ENCODE measurements at regions not wholly inside any gene's neighbourhood (a gene's known extent, or its start where the extent isn't known, plus 50 kb on each side); places are given as distances from the start of the nearest gene placed in this dataset.

DNA sequence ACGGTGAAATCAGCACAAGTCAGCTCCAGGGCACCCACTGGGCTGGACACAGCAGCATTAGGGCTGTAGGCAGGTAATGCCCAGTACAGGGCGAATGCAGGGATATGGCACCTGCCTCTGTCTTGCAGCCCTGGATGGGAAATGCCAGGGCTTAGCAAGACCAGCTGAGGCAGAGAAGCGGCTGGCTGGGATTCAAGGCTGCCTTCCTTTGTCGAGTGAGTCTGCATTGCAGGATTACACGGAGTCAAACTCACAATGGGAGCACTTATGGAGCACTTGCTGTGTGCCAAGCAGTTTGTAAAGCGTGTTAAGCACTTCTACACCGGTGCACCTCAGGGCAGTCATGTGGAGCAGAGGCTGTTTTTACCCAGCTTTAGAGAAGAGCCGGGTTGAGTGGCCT, 87.3 kb upstream of the HDAC4 start:
- no peaks in the 10 kb centered on the region for H3K36me3 ChIP-seq (ENCODE audit: control insufficient read depth in 4 of 4, insufficient read depth in 3 of 4, low read depth in 1 of 4, low read length in 3 of 4)
- H3K4me3 ChIP-seq (ENCODE audit: low read depth in 1 of 3, low read length in 3 of 3) = no peak overlapping the region
- no peak overlapping the region for H3K27ac ChIP-seq (ENCODE audit: low read depth in 1 of 2, low read length in 2 of 2)
- 79% methylated on average over 8 of the region's 8 CpGs for WGBS
- H3K4me1 ChIP-seq (ENCODE audit: control insufficient read depth in 4 of 4, insufficient read depth in 4 of 4, low read length in 3 of 4) = no peaks in the 10 kb centered on the region
- DNase-seq (ENCODE audit: low spot score) = no peak
- TF ChIP-seq FOXA2 (IDR thresholded peaks at IDR 0.05) (no peak), RAD21 (IDR thresholded peaks at IDR 0.05) (no peak), HNF4G (IDR thresholded peaks at IDR 0.05) (no peak), RXRA (IDR thresholded peaks at IDR 0.05) (no peak), FOXA1 (IDR thresholded peaks at IDR 0.05) (no peak), YY1 (IDR thresholded peaks at IDR 0.05) (no peak), GABPA (IDR thresholded peaks at IDR 0.05 in 1 of 2, conservative IDR thresholded peaks at IDR 0.05 in 1 of 2) (no peak), TAF1 (conservative IDR thresholded peaks at IDR 0.05) (no peak), SP1 (IDR thresholded peaks at IDR 0.05) (no peak), NR2F2 (IDR thresholded peaks at IDR 0.05) (no peak), JUND (IDR thresholded peaks at IDR 0.05) (no peak)
- TF ChIP-seq, protein P1, sequence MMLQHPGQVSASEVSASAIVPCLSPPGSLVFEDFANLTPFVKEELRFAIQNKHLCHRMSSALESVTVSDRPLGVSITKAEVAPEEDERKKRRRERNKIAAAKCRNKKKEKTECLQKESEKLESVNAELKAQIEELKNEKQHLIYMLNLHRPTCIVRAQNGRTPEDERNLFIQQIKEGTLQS (IDR thresholded peaks at IDR 0.05) = no peak
- TF ChIP-seq, protein P2, sequence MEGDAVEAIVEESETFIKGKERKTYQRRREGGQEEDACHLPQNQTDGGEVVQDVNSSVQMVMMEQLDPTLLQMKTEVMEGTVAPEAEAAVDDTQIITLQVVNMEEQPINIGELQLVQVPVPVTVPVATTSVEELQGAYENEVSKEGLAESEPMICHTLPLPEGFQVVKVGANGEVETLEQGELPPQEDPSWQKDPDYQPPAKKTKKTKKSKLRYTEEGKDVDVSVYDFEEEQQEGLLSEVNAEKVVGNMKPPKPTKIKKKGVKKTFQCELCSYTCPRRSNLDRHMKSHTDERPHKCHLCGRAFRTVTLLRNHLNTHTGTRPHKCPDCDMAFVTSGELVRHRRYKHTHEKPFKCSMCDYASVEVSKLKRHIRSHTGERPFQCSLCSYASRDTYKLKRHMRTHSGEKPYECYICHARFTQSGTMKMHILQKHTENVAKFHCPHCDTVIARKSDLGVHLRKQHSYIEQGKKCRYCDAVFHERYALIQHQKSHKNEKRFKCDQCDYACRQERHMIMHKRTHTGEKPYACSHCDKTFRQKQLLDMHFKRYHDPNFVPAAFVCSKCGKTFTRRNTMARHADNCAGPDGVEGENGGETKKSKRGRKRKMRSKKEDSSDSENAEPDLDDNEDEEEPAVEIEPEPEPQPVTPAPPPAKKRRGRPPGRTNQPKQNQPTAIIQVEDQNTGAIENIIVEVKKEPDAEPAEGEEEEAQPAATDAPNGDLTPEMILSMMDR (IDR thresholded peaks at IDR 0.05; ENCODE audit: low read depth, low read length, missing input control) = no peak
- TF ChIP-seq, protein P3, sequence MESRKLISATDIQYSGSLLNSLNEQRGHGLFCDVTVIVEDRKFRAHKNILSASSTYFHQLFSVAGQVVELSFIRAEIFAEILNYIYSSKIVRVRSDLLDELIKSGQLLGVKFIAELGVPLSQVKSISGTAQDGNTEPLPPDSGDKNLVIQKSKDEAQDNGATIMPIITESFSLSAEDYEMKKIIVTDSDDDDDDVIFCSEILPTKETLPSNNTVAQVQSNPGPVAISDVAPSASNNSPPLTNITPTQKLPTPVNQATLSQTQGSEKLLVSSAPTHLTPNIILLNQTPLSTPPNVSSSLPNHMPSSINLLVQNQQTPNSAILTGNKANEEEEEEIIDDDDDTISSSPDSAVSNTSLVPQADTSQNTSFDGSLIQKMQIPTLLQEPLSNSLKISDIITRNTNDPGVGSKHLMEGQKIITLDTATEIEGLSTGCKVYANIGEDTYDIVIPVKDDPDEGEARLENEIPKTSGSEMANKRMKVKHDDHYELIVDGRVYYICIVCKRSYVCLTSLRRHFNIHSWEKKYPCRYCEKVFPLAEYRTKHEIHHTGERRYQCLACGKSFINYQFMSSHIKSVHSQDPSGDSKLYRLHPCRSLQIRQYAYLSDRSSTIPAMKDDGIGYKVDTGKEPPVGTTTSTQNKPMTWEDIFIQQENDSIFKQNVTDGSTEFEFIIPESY (IDR thresholded peaks at IDR 0.05) = no peak
- TF ChIP-seq, protein P4, sequence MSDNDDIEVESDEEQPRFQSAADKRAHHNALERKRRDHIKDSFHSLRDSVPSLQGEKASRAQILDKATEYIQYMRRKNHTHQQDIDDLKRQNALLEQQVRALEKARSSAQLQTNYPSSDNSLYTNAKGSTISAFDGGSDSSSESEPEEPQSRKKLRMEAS (IDR thresholded peaks at IDR 0.05) = no peak
- TF ChIP-seq, protein P5, sequence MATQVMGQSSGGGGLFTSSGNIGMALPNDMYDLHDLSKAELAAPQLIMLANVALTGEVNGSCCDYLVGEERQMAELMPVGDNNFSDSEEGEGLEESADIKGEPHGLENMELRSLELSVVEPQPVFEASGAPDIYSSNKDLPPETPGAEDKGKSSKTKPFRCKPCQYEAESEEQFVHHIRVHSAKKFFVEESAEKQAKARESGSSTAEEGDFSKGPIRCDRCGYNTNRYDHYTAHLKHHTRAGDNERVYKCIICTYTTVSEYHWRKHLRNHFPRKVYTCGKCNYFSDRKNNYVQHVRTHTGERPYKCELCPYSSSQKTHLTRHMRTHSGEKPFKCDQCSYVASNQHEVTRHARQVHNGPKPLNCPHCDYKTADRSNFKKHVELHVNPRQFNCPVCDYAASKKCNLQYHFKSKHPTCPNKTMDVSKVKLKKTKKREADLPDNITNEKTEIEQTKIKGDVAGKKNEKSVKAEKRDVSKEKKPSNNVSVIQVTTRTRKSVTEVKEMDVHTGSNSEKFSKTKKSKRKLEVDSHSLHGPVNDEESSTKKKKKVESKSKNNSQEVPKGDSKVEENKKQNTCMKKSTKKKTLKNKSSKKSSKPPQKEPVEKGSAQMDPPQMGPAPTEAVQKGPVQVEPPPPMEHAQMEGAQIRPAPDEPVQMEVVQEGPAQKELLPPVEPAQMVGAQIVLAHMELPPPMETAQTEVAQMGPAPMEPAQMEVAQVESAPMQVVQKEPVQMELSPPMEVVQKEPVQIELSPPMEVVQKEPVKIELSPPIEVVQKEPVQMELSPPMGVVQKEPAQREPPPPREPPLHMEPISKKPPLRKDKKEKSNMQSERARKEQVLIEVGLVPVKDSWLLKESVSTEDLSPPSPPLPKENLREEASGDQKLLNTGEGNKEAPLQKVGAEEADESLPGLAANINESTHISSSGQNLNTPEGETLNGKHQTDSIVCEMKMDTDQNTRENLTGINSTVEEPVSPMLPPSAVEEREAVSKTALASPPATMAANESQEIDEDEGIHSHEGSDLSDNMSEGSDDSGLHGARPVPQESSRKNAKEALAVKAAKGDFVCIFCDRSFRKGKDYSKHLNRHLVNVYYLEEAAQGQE (IDR thresholded peaks at IDR 0.05) = no peak
- H3K27me3 ChIP-seq (ENCODE audit: control insufficient read depth in 4 of 4, insufficient read depth in 4 of 4, low read length in 3 of 4) = no peaks in the 10 kb centered on the region
- no peak overlapping the region for H3K9ac ChIP-seq (ENCODE audit: low read depth in 1 of 2, low read length in 2 of 2)
- no peaks in the 10 kb centered on the region for H3K9me3 ChIP-seq (ENCODE audit: control insufficient read depth in 4 of 4, low read length in 3 of 4)

DNA sequence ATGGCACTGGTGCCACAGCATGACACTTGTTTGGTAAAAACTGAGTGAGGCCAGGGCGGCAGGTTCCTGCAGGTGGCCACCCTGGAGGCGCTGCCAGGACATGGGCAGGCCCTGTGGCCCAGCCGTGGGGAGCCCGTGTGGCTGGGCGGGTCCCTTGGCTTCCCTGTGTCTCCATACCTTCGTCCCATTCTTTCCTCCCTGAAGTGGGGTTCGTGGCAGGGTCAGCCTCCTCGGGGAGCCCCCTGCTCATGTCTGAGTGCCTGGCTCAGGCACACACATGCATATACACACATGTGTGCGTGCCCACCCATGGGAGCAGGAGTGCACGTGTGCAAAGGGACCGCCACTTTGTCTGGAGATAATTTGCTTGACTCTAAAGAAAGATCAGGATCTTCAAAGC, 86.5 kb upstream of the HDAC4 start:
- H3K27me3 ChIP-seq (ENCODE audit: control insufficient read depth in 4 of 4, insufficient read depth in 4 of 4, low read length in 3 of 4) = no peaks in the 10 kb centered on the region
- H3K36me3 ChIP-seq (ENCODE audit: control insufficient read depth in 4 of 4, insufficient read depth in 3 of 4, low read depth in 1 of 4, low read length in 3 of 4) = no peaks in the 10 kb centered on the region
- WGBS = 84% methylated on average over 11 of the region's 11 CpGs
- no peaks in the 10 kb centered on the region for H3K9me3 ChIP-seq (ENCODE audit: control insufficient read depth in 4 of 4, low read length in 3 of 4)
- DNase-seq (ENCODE audit: low spot score) = no peak
- H3K9ac ChIP-seq (ENCODE audit: low read depth in 1 of 2, low read length in 2 of 2) = no peak overlapping the region
- no peak overlapping the region for H3K4me3 ChIP-seq (ENCODE audit: low read depth in 1 of 3, low read length in 3 of 3)
- TF ChIP-seq, protein P5 (IDR thresholded peaks at IDR 0.05) = no peak
- TF ChIP-seq, protein P3 (IDR thresholded peaks at IDR 0.05) = no peak
- TF ChIP-seq RAD21 (IDR thresholded peaks at IDR 0.05) = no peak
- H3K4me1 ChIP-seq (ENCODE audit: control insufficient read depth in 4 of 4, insufficient read depth in 4 of 4, low read length in 3 of 4) = no peaks in the 10 kb centered on the region
- no peak overlapping the region for H3K27ac ChIP-seq (ENCODE audit: low read depth in 1 of 2, low read length in 2 of 2)

Measured in liver (tissue), 8 donors.